Stimulated activated CD4-positive, alpha-beta T cell treated with anti-CD3 and anti-CD28 coated beads, Interleukin-15, amount 100 ng/mL, for 48 hours (primary cell): ENCODE measurements at regions not wholly inside any gene's neighbourhood (a gene's known extent, or its start where the extent isn't known, plus 50 kb on each side); places are given as distances from the start of the nearest gene placed in this dataset.
"Not testable (repeated sequence)": the region's sequence is repeated elsewhere in the genome, so short reads cannot be mapped to it uniquely, and the experiment has no call there.

Experiments
- DNase-seq, 2 donors: peaks; one replicate each; pipeline ENCODE4 v3.0.0-alpha.2; 2020; ENCODE audit warnings: low read depth in 2 of 2

- DNase-seq, result no peak
These were observed 105.4 kb downstream of the TTC8 start for GRCh38 chr14:88929656-88930436.

GRCh38 chr14:88931321-88932110, 107.1 kb downstream of the TTC8 start:
- no peak for DNase-seq

GRCh38 chr14:88933191-88933590, 108.7 kb downstream of the TTC8 start:
- no peak for DNase-seq

GRCh38 chr14:88934351-88934806, 109.9 kb downstream of the TTC8 start:
- no peak for DNase-seq

- no peak for DNase-seq
These were observed 110.6 kb downstream of the TTC8 start for GRCh38 chr14:88935083-88935482.

- no peak for DNase-seq
These were observed 113.3 kb downstream of the TTC8 start for GRCh38 chr14:88937706-88938105.

GRCh38 chr14:88940671-88941070, 116.2 kb downstream of the TTC8 start:
- DNase-seq, result no peak

GRCh38 chr14:88941414-88941813, 117.0 kb downstream of the TTC8 start:
- DNase-seq, result no peak

- no peak for DNase-seq
These were observed 123.5 kb downstream of the TTC8 start for GRCh38 chr14:88947646-88948598.

GRCh38 chr14:88950069-88950468, 125.6 kb downstream of the TTC8 start:
- DNase-seq, result no peak

- no peak for DNase-seq
These were observed 126.9 kb downstream of the TTC8 start for GRCh38 chr14:88951370-88951769.

GRCh38 chr14:88952901-88953300, 128.4 kb downstream of the TTC8 start:
- no peak for DNase-seq

GRCh38 chr14:88955455-88955854, 131.0 kb downstream of the TTC8 start:
- no peak for DNase-seq

GRCh38 chr14:88960496-88960895, 136.0 kb downstream of the TTC8 start:
- no peak for DNase-seq

- DNase-seq, result no peak
These were observed 136.8 kb downstream of the TTC8 start for GRCh38 chr14:88961214-88961613.

GRCh38 chr14:88962356-88962755, 137.9 kb downstream of the TTC8 start:
- no peak for DNase-seq

GRCh38 chr14:88967299-88967698, 142.8 kb downstream of the TTC8 start:
- DNase-seq, result no peak

GRCh38 chr14:88975043-88975830, 150.8 kb downstream of the TTC8 start:
- no peak for DNase-seq

- DNase-seq, result no peak
These were observed 151.5 kb downstream of the TTC8 start for GRCh38 chr14:88975926-88976325.

- not testable (repeated sequence) for DNase-seq
These were observed 156.5 kb downstream of the TTC8 start for GRCh38 chr14:88980907-88981306.

- DNase-seq, result no peak
These were observed 157.5 kb downstream of the TTC8 start for GRCh38 chr14:88981948-88982347.
